HepG2 (cell line): ENCODE measurements at regions not wholly inside any gene's neighbourhood (a gene's known extent, or its start where the extent isn't known, plus 50 kb on each side); places are given as distances from the start of the nearest gene placed in this dataset.

Experiments
- ATAC-seq: fragments of 200-7000 bp; cut with Tn5 transposase; 3 replicates; pipeline ENCODE4 v1.9.1; 2020; ENCODE audit warnings: mild to moderate bottlenecking, moderate library complexity
- BruUV-seq: library from RNA; stranded (reverse); fragments of 400-500 nt; replicated peaks from 2 replicates; lab custom pipeline; 2021; lab: Mats Ljungman, UMichigan
- CTCF ChIA-PET: fragments of 300-600 bp; formaldehyde crosslinking; extraction: SDS; loops from one replicate; lab custom pipeline; 2021; ENCODE audit warnings: low total read pairs, inconsistent platforms, low intra/inter-chr PET ratio; lab: Yijun Ruan, JAX
- POLR2A ChIA-PET: fragments of 350-600 bp; sonication (Branson Sonifier 250); formaldehyde crosslinking; loops from one replicate; lab custom pipeline; 2020; ENCODE audit warnings: antibody characterized with exemption, inconsistent platforms; lab: Yijun Ruan, JAX
- DNase-seq: peaks from one replicate; pipeline ENCODE4 v3.0.0-alpha.2; 2015; ENCODE audit warnings: low spot score
- FAIRE-seq: peaks from 3 replicates; lab custom pipeline; 2011; peaks lifted over from hg19 to GRCh38; lab: Jason Lieb, UNC
- H2AFZ ChIP-seq: one replicate; pipeline ENCODE4 v1.6.1; 2011; ENCODE audit warnings: low read length, inconsistent platforms
- H3K27ac ChIP-seq: fragments of 300-600 bp; 3 replicates; pipeline ENCODE4 v1.8.0; 2011; ENCODE audit warnings: mixed run types, mild to moderate bottlenecking, mixed read lengths, low read length, inconsistent platforms; ENCODE audit not compliant: insufficient read depth; ENCODE audit errors: extremely low read length
- H3K27me3 ChIP-seq, 2 experiments: fragments of 200-600 bp in 1 of 2; 2 replicates in 1 of 2; 3 replicates in 1 of 2; pipeline versions ENCODE4 v1.6.0 to v1.8.0; 2011; ENCODE audit warnings: low read length in 2 of 2, mild to moderate bottlenecking in 2 of 2, moderate library complexity in 2 of 2, inconsistent platforms in 1 of 2; ENCODE audit not compliant: insufficient read depth in 2 of 2, control insufficient read depth in 1 of 2
- H3K36me3 ChIP-seq, 2 experiments: fragments of 200-600 bp in 1 of 2; replicated peaks in 1 of 2; 2 replicates in 1 of 2; 3 replicates in 1 of 2; pipeline versions ENCODE4 v1.5.1 to v1.8.0; 2011; ENCODE audit warnings: low read length in 2 of 2, inconsistent platforms in 1 of 2; ENCODE audit not compliant: insufficient read depth in 2 of 2, control insufficient read depth in 1 of 2
- H3K4me1 ChIP-seq: 2 replicates; pipeline ENCODE4 v1.5.1; 2012; ENCODE audit warnings: low read length, inconsistent platforms; ENCODE audit not compliant: insufficient read depth
- H3K4me2 ChIP-seq: 2 replicates; pipeline ENCODE4 v1.6.0; 2011; ENCODE audit warnings: low read depth, low read length, inconsistent platforms
- H3K4me3 ChIP-seq, 3 experiments: fragments of 200-600 bp in 1 of 3; sonication (generic), shearing (Covaris generic) in 1 of 3; replicated peaks in 1 of 3; 2 replicates each; pipeline ENCODE4 v1.5.1; 2011 to 2016; ENCODE audit warnings: low read length in 3 of 3, inconsistent platforms in 2 of 3, low read depth in 2 of 3, mild to moderate bottlenecking in 2 of 3, control low read depth in 1 of 3, mixed read lengths in 1 of 3; ENCODE audit not compliant: insufficient read depth in 1 of 3
- H3K79me2 ChIP-seq: one replicate; pipeline ENCODE4 v1.6.1; 2011; ENCODE audit warnings: low read length, inconsistent platforms; ENCODE audit not compliant: insufficient read depth
- H3K9ac ChIP-seq: 2 replicates; pipeline ENCODE4 v1.6.0; 2011; ENCODE audit warnings: mild to moderate bottlenecking, low read depth, low read length, inconsistent platforms; ENCODE audit not compliant: insufficient read depth
- H3K9me3 ChIP-seq: 2 replicates; pipeline ENCODE4 v1.5.1; 2012; ENCODE audit warnings: mild to moderate bottlenecking, low read length
- H4K20me1 ChIP-seq: 2 replicates; pipeline ENCODE4 v1.6.0; 2011; ENCODE audit warnings: inconsistent platforms, mild to moderate bottlenecking, low read length, moderate library complexity; ENCODE audit not compliant: insufficient read depth
- KAT8 ChIP-seq: IDR thresholded peaks from 2 replicates; pipeline ENCODE4 v1.6.1; 2016; ENCODE audit warnings: missing genetic modification reagents, missing compliant biosample characterization
- KLF11 ChIP-seq: IDR thresholded peaks from 2 replicates; pipeline ENCODE4 v1.6.1; 2016; ENCODE audit warnings: missing compliant biosample characterization
- ZNF260 ChIP-seq: sonication (generic); formaldehyde crosslinking; IDR thresholded peaks from 2 replicates; pipeline ENCODE4 v1.4.0; 2020; ENCODE audit warnings: missing genetic modification reagents, low read depth, mild to moderate bottlenecking, borderline replicate concordance
- ZNF335 ChIP-seq: sonication (generic); formaldehyde crosslinking; IDR thresholded peaks from 2 replicates; pipeline ENCODE4 v1.4.0; 2020; ENCODE audit warnings: missing genetic modification reagents
- ZNF7 ChIP-seq: IDR thresholded peaks from 2 replicates; pipeline ENCODE4 v1.6.1; 2016; ENCODE audit warnings: missing biosample characterization, missing genetic modification reagents
- ZNF720 ChIP-seq: sonication (generic); formaldehyde crosslinking; IDR thresholded peaks from 2 replicates; pipeline ENCODE4 v1.4.0; 2020; ENCODE audit warnings: missing genetic modification reagents
- WGBS: methylation state at CpG from one replicate; pipeline ENCODE4 v1.1.6; 2017; ENCODE audit warnings: low lambda C conversion rate; 5-methylcytosine and 5-hydroxymethylcytosine counted together
- in situ Hi-C: cut with HindIII; loops from 2 replicates; pipeline ENCODE4 v1.10.0; 2017; ENCODE audit warnings: low pct_unique_long_range_greater_than_20kb; ENCODE audit not compliant: extremely low pct_ligation_motif_present
- intact Hi-C: fragments of 100-400 bp; cut with micrococcal nuclease; formaldehyde crosslinking; loops from one replicate; pipeline ENCODE4 v1.10.0; 2022; ENCODE audit not compliant: unreplicated experiment
- TF ChIP-seq, protein P1 (sequence below): sonication (generic); formaldehyde crosslinking; IDR thresholded peaks from 2 replicates; pipeline ENCODE4 v1.4.0; 2020; ENCODE audit warnings: mild to moderate bottlenecking, missing genetic modification reagents
- TF ChIP-seq, protein P2 (sequence below): sonication (generic); formaldehyde crosslinking; IDR thresholded peaks from 2 replicates; pipeline ENCODE4 v1.8.1; 2022; ENCODE audit warnings: low read depth, mild to moderate bottlenecking, missing genetic modification reagents
- TF ChIP-seq, protein P3 (sequence below): sonication (generic); formaldehyde crosslinking; IDR thresholded peaks from 2 replicates; pipeline ENCODE4 v1.4.0; 2020; ENCODE audit warnings: missing genetic modification reagents, borderline replicate concordance

DNA sequence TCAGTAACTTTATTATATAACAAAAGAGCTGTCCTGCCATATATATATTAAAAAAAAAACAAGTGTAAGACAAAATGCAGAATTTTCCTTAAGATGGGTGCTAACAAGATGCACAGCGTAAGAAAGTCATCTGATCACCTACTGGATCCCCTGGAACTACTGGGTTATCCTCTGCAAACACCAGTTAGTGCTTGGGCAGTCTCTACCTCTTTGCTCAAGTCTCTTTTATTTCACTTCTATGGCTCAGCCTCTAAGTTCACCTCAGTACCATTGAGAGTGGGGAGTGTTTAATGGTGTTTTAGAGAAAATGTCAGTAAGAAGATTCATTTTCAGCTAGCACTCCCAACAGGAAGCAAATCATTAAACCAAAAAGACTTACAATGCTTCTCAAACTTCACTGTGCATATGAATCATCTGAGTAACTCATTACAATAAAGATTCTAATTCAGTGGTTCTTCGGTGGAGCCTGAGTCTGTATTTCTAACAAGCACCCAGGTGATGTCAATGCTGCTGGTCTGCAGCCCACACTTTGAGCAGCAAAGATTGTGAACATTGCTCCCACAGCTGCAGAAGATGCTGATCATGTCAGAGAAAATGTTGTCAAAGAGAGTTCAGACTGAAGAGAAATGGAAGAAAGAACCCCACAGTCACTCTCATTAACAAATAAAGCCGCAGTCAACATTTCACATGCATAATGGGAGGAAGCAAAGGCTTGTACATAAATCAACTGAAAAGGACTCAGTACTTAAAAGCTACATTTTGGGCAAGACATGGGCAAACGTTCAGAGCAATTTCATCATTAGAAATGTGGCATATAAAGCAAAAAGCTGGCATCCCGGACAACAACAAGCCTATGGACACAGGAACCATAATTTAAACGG is 227.1 kb upstream of the ATP11B start:
- ChIA-PET POLR2A (no interaction called here), CTCF (no interaction called here)
- Histone ChIP-seq H3K9me3 (no peaks in the 10 kb centered on the region), H3K79me2 (no peaks in the 10 kb centered on the region), H3K4me3 (no peak overlapping the region), H3K9ac (no peak overlapping the region), H3K27me3 (0 out of 5 replicates have a peak, but pooled peaks cover 0 to 6% of the 10 kb centered on the region in 2 experiments), H4K20me1 (no peaks in the 10 kb centered on the region), H3K4me1 (no peaks in the 10 kb centered on the region), H2AFZ (no peak overlapping the region), H3K4me2 (no peak overlapping the region), H3K27ac (no peak overlapping the region), H3K36me3 (no peaks in the 10 kb centered on the region)
- FAIRE-seq (no peak), DNase-seq (no peak), ATAC-seq (no peak)
- no TSS peak for BruUV-seq
- in situ Hi-C loops (no loop called here), intact Hi-C loops (no loop called here)
- no peak for TF ChIP-seq ZNF260 (CRISPR knock-in tag)
- no peak for TF ChIP-seq ZNF7 (CRISPR knock-in tag)
- TF ChIP-seq KAT8 (CRISPR knock-in tag), result no peak
- no peak for TF ChIP-seq ZNF720 (CRISPR knock-in tag)
- 0% methylated on average over 6 of the region's 6 CpGs for WGBS

DNA sequence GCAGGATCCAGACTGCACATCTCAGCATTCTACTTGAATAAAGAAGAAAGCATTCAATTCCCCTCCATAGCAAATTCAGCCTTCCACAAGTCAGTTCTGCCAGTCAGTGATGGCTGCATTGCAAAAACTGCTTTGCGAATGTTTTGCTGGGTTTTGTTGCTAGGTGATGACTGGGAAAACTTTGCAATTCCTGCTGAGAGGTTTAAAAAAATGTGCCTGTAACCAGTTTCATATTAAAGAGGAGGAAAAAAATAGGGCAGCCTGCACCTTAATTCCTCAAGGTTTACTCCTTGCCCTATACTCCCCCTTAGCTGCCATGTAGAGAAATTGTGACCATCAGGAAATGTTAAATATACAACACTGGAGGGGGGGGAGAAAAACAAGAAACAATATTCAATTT is 225.6 kb upstream of the ATP11B start:
- intact Hi-C loops, result no loop called here
- Histone ChIP-seq H3K4me3 (no peak overlapping the region), H3K9ac (no peak overlapping the region), H3K36me3 (no peaks in the 10 kb centered on the region), H3K27ac (no peak overlapping the region), H3K4me1 (no peaks in the 10 kb centered on the region), H3K4me2 (no peak overlapping the region), H4K20me1 (no peaks in the 10 kb centered on the region), H3K9me3 (no peaks in the 10 kb centered on the region), H2AFZ (no peak overlapping the region), H3K79me2 (no peaks in the 10 kb centered on the region), H3K27me3 (0 out of 5 replicates have a peak, but pooled peaks cover 0 to 6% of the 10 kb centered on the region in 2 experiments)
- in situ Hi-C loops, result no loop called here
- DNase-seq, result no peak
- no peak for ATAC-seq
- 37% methylated on average over 1 of the region's 1 CpG for WGBS
- no TSS peak for BruUV-seq
- ChIA-PET POLR2A (no interaction called here), CTCF (no interaction called here)
- FAIRE-seq, result no peak
- TF ChIP-seq, protein P1, sequence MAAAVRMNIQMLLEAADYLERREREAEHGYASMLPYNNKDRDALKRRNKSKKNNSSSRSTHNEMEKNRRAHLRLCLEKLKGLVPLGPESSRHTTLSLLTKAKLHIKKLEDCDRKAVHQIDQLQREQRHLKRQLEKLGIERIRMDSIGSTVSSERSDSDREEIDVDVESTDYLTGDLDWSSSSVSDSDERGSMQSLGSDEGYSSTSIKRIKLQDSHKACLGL (CRISPR knock-in tag), result no peak
- TF ChIP-seq, protein P2, sequence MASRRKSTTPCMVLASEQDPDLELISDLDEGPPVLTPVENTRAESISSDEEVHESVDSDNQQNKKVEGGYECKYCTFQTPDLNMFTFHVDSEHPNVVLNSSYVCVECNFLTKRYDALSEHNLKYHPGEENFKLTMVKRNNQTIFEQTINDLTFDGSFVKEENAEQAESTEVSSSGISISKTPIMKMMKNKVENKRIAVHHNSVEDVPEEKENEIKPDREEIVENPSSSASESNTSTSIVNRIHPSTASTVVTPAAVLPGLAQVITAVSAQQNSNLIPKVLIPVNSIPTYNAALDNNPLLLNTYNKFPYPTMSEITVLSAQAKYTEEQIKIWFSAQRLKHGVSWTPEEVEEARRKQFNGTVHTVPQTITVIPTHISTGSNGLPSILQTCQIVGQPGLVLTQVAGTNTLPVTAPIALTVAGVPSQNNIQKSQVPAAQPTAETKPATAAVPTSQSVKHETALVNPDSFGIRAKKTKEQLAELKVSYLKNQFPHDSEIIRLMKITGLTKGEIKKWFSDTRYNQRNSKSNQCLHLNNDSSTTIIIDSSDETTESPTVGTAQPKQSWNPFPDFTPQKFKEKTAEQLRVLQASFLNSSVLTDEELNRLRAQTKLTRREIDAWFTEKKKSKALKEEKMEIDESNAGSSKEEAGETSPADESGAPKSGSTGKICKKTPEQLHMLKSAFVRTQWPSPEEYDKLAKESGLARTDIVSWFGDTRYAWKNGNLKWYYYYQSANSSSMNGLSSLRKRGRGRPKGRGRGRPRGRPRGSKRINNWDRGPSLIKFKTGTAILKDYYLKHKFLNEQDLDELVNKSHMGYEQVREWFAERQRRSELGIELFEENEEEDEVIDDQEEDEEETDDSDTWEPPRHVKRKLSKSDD (CRISPR knock-in tag), result no peak
- TF ChIP-seq KLF11 (CRISPR knock-in tag) (no peak), ZNF335 (CRISPR knock-in tag) (no peak)
- TF ChIP-seq, protein P3, sequence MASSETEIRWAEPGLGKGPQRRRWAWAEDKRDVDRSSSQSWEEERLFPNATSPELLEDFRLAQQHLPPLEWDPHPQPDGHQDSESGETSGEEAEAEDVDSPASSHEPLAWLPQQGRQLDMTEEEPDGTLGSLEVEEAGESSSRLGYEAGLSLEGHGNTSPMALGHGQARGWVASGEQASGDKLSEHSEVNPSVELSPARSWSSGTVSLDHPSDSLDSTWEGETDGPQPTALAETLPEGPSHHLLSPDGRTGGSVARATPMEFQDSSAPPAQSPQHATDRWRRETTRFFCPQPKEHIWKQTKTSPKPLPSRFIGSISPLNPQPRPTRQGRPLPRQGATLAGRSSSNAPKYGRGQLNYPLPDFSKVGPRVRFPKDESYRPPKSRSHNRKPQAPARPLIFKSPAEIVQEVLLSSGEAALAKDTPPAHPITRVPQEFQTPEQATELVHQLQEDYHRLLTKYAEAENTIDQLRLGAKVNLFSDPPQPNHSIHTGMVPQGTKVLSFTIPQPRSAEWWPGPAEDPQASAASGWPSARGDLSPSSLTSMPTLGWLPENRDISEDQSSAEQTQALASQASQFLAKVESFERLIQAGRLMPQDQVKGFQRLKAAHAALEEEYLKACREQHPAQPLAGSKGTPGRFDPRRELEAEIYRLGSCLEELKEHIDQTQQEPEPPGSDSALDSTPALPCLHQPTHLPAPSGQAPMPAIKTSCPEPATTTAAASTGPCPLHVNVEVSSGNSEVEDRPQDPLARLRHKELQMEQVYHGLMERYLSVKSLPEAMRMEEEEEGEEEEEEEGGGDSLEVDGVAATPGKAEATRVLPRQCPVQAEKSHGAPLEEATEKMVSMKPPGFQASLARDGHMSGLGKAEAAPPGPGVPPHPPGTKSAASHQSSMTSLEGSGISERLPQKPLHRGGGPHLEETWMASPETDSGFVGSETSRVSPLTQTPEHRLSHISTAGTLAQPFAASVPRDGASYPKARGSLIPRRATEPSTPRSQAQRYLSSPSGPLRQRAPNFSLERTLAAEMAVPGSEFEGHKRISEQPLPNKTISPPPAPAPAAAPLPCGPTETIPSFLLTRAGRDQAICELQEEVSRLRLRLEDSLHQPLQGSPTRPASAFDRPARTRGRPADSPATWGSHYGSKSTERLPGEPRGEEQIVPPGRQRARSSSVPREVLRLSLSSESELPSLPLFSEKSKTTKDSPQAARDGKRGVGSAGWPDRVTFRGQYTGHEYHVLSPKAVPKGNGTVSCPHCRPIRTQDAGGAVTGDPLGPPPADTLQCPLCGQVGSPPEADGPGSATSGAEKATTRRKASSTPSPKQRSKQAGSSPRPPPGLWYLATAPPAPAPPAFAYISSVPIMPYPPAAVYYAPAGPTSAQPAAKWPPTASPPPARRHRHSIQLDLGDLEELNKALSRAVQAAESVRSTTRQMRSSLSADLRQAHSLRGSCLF (CRISPR knock-in tag), result no peak
